K562 (cell line): ENCODE measurements at regions not wholly inside any gene's neighbourhood (a gene's known extent, or its start where the extent isn't known, plus 50 kb on each side); places are given as distances from the start of the nearest gene placed in this dataset.

Source experiments
- ATAC-seq: fragments of 200-7000 bp; cut with Tn5 transposase; 3 replicates; pipeline ENCODE4 v1.9.1; 2020; ENCODE audit warnings: moderate library complexity
- BruUV-seq: library from RNA; stranded (reverse); fragments of 400-500 nt; replicated peaks from 2 replicates; lab custom pipeline; 2021; lab: Mats Ljungman, UMichigan
- CTCF ChIA-PET: fragments of 300-600 bp; formaldehyde crosslinking; extraction: SDS; loops from one replicate; lab custom pipeline; 2021; ENCODE audit warnings: low intra/inter-chr PET ratio; lab: Yijun Ruan, JAX
- POLR2A ChIA-PET: fragments of 300-600, 350-650 bp; sonication (Branson Sonifier 250); formaldehyde crosslinking; extraction: SDS; loops from one replicate; lab custom pipeline; 2021; ENCODE audit warnings: antibody characterized with exemption, inconsistent platforms; lab: Yijun Ruan, JAX
- DNase-seq, 4 experiments: peaks; one replicate each; pipeline versions ENCODE4 v3.0.0 to v3.0.0-alpha.2; 2011 to 2018; ENCODE audit warnings: low spot score in 3 of 4, mixed read lengths in 3 of 4; ENCODE audit errors: extremely low read depth in 1 of 4
- FAIRE-seq: peaks from 2 replicates; lab custom pipeline; 2011; peaks lifted over from hg19 to GRCh38; lab: Jason Lieb, UNC
- H2AFZ ChIP-seq: 2 replicates; pipeline ENCODE4 v1.6.0; 2011; ENCODE audit warnings: low read depth, low read length, control low read depth, inconsistent platforms
- H3K27ac ChIP-seq: fragments of 200-600 bp; 3 replicates; pipeline ENCODE4 v1.8.0; 2011; ENCODE audit warnings: low read depth, mild to moderate bottlenecking, control low read depth, inconsistent platforms, low read length, moderate library complexity, mixed read lengths; ENCODE audit errors: extremely low read depth
- H3K27me3 ChIP-seq, 2 experiments: fragments of 300-600 bp in 1 of 2; 2 replicates in 1 of 2; 3 replicates in 1 of 2; pipeline versions ENCODE4 v1.6.0 to v1.8.0; 2011; ENCODE audit warnings: inconsistent platforms in 2 of 2, low read length in 2 of 2, mild to moderate bottlenecking in 1 of 2, mixed read lengths in 1 of 2, moderate library complexity in 1 of 2; ENCODE audit not compliant: control insufficient read depth in 2 of 2, insufficient read depth in 2 of 2
- H3K36me3 ChIP-seq: fragments of 300-600 bp; 3 replicates; pipeline ENCODE4 v1.8.0; 2011; ENCODE audit warnings: mild to moderate bottlenecking, low read length, inconsistent platforms; ENCODE audit not compliant: control insufficient read depth, insufficient read depth
- H3K4me1 ChIP-seq, 2 experiments: fragments of 200-600 bp in 1 of 2; replicated peaks in 1 of 2; 2 replicates in 1 of 2; 3 replicates in 1 of 2; pipeline versions ENCODE4 v1.5.1 to v1.8.0; 2011; ENCODE audit warnings: inconsistent platforms in 2 of 2, low read length in 2 of 2, mild to moderate bottlenecking in 1 of 2, mixed read lengths in 1 of 2, moderate library complexity in 1 of 2; ENCODE audit not compliant: control insufficient read depth in 2 of 2, insufficient read depth in 2 of 2
- H3K4me2 ChIP-seq: 2 replicates; pipeline ENCODE4 v1.6.1; 2011; ENCODE audit warnings: low read length, control low read depth, inconsistent platforms, mixed read lengths; ENCODE audit not compliant: insufficient read depth
- H3K4me3 ChIP-seq: fragments of 200-600 bp; sonication (generic), shearing (Covaris generic); 2 replicates; pipeline ENCODE4 v1.5.1; 2016; ENCODE audit warnings: control low read depth, inconsistent platforms
- H3K79me2 ChIP-seq: fragments of 200-600 bp; 3 replicates; pipeline ENCODE4 v1.8.0; 2011; ENCODE audit warnings: low read length, inconsistent platforms; ENCODE audit not compliant: control insufficient read depth, insufficient read depth
- H3K9ac ChIP-seq, 2 experiments: 2 replicates each; pipeline versions ENCODE4 v1.6.0 to v1.6.1; 2011; ENCODE audit warnings: low read depth in 2 of 2, low read length in 2 of 2, control low read depth in 1 of 2, inconsistent platforms in 1 of 2, mild to moderate bottlenecking in 1 of 2, mixed read lengths in 1 of 2; ENCODE audit not compliant: insufficient read depth in 1 of 2
- H3K9me1 ChIP-seq: one replicate; pipeline ENCODE4 v1.6.0; 2011; ENCODE audit warnings: inconsistent platforms, mild to moderate bottlenecking, low read length, moderate library complexity; ENCODE audit not compliant: control insufficient read depth, insufficient read depth
- H3K9me3 ChIP-seq: replicated peaks from 2 replicates; pipeline ENCODE4 v1.5.1; 2011; ENCODE audit warnings: low read depth, low read length, inconsistent platforms; ENCODE audit not compliant: control insufficient read depth, insufficient read depth
- H4K20me1 ChIP-seq: replicated peaks from 2 replicates; pipeline ENCODE4 v1.6.1; 2011; ENCODE audit warnings: low read length, inconsistent platforms, mixed read lengths; ENCODE audit not compliant: control insufficient read depth, insufficient read depth
- BRD9 ChIP-seq: fragments of 450-650 bp; IDR thresholded peaks from 2 replicates; pipeline ENCODE4 v1.6.1; 2018; ENCODE audit warnings: low read depth; ENCODE audit not compliant: partially characterized antibody
- FUS ChIP-seq: fragments of 200-400 bp; formaldehyde crosslinking; optimal IDR thresholded peaks from 2 replicates; pipeline ENCODE3; 2017; ENCODE audit warnings: low read depth, low read length
- HMG20A ChIP-seq: fragments of 450-650 bp; formaldehyde crosslinking; conservative IDR thresholded peaks from 2 replicates; pipeline ENCODE4 v1.4.0; 2020; ENCODE audit warnings: mild to moderate bottlenecking, mixed read lengths
- MEF2D ChIP-seq: conservative IDR thresholded peaks from 2 replicates; pipeline ENCODE4 v1.6.1; 2016; ENCODE audit warnings: low read depth, missing genetic modification characterization, missing compliant biosample characterization
- NCOA1 ChIP-seq: fragments of 450-650 bp; IDR thresholded peaks from 2 replicates; pipeline ENCODE4 v1.6.1; 2016; ENCODE audit warnings: low read depth
- NR1H2 ChIP-seq: sonication (generic); formaldehyde crosslinking; IDR thresholded peaks from 2 replicates; pipeline ENCODE4 v1.4.0; 2020; ENCODE audit warnings: mild to moderate bottlenecking, missing genetic modification reagents
- NR2F6 ChIP-seq: fragments of 450-650 bp; formaldehyde crosslinking; IDR thresholded peaks from 2 replicates; pipeline ENCODE4 v1.4.0; 2020; ENCODE audit warnings: mild to moderate bottlenecking
- STAT5B ChIP-seq: fragments of 250-450 bp; sonication (Bioruptor Pico); IDR thresholded peaks from 2 replicates; pipeline ENCODE4 v1.8.0; 2021; ENCODE audit warnings: mild to moderate bottlenecking, inconsistent platforms
- ZBTB7A ChIP-seq: IDR thresholded peaks from 2 replicates; pipeline ENCODE4 v1.6.1; 2011; ENCODE audit warnings: low read depth, mild to moderate bottlenecking, low read length, moderate library complexity, borderline replicate concordance; ENCODE audit not compliant: control insufficient read depth
- ZNF778 ChIP-seq: fragments of 450-650 bp; formaldehyde crosslinking; IDR thresholded peaks from 2 replicates; pipeline ENCODE4 v1.4.0; 2020; ENCODE audit warnings: mild to moderate bottlenecking, moderate library complexity
- whole genome bisulfite sequencing: fragments of 100-300 bp; shearing (Covaris generic); methylation state at CpG from one replicate; pipeline ENCODE4 v1.1.6; 2016; ENCODE audit warnings: low coverage, mixed read lengths; ENCODE audit not compliant: insufficient coverage; ENCODE audit errors: missing lambda C conversion rate; 5-methylcytosine and 5-hydroxymethylcytosine counted together
- in situ Hi-C: fragments of 300-500 bp; cut with MboI; formaldehyde crosslinking; loops from 4 replicates; pipeline ENCODE4 v1.15.0; 2018; ENCODE audit warnings: inconsistent platforms, mixed read lengths
- intact Hi-C: fragments of 100-400 bp; cut with micrococcal nuclease; formaldehyde crosslinking; loops from 2 replicates; pipeline ENCODE4 v1.14.2; 2022
- TF ChIP-seq, protein P1 (sequence below): sonication (generic); formaldehyde crosslinking; IDR thresholded peaks from 2 replicates; pipeline ENCODE4 v1.8.0; 2022; ENCODE audit warnings: missing genetic modification reagents, mild to moderate bottlenecking, borderline replicate concordance
- TF ChIP-seq, protein P2 (sequence below): fragments of 450-650 bp; IDR thresholded peaks from 2 replicates; pipeline ENCODE4 v1.6.1; 2016; ENCODE audit warnings: borderline replicate concordance

DNA sequence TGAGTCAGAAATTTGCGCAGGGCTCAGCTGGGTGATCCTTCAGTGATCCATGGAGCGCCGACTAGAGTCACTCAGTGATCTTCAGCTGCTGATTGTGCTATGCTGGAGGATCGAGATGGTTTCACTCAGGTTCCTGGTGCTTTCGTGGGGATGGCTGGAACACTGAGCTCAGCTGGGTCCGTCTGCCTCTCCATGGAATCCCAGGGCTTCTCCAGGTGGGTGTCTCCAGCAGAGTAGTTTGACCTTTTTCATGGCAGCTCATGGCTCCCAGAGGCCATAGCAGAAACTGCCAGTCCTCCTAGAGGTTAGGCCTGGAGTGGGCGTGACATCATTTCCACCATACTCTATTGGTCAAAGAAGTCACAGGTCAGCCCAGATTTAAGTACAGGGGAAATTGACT, 88.8 kb upstream of the SIRPA start (continued):
- TF ChIP-seq NR1H2 (no peak), NR2F6 (no peak), BRD9 (no peak), FUS (no peak), ZNF778 (CRISPR knock-in tag) (no peak), ZBTB7A (no peak)
- TF ChIP-seq, protein P1, sequence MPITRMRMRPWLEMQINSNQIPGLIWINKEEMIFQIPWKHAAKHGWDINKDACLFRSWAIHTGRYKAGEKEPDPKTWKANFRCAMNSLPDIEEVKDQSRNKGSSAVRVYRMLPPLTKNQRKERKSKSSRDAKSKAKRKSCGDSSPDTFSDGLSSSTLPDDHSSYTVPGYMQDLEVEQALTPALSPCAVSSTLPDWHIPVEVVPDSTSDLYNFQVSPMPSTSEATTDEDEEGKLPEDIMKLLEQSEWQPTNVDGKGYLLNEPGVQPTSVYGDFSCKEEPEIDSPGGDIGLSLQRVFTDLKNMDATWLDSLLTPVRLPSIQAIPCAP (CRISPR knock-in tag) = no peak
- TF ChIP-seq, protein P2, sequence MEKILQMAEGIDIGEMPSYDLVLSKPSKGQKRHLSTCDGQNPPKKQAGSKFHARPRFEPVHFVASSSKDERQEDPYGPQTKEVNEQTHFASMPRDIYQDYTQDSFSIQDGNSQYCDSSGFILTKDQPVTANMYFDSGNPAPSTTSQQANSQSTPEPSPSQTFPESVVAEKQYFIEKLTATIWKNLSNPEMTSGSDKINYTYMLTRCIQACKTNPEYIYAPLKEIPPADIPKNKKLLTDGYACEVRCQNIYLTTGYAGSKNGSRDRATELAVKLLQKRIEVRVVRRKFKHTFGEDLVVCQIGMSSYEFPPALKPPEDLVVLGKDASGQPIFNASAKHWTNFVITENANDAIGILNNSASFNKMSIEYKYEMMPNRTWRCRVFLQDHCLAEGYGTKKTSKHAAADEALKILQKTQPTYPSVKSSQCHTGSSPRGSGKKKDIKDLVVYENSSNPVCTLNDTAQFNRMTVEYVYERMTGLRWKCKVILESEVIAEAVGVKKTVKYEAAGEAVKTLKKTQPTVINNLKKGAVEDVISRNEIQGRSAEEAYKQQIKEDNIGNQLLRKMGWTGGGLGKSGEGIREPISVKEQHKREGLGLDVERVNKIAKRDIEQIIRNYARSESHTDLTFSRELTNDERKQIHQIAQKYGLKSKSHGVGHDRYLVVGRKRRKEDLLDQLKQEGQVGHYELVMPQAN = no peak

- peaks cover 0 to 5% of the 10 kb centered on the region in 2 experiments; a peak in 2 of 5 replicates for H3K4me1 ChIP-seq
- no peak overlapping the region for H3K4me2 ChIP-seq
- no peaks in the 10 kb centered on the region for H3K9me3 ChIP-seq
- ATAC-seq (no peak), DNase-seq (no peak), FAIRE-seq (no peak)
- no peaks in the 10 kb centered on the region for H3K79me2 ChIP-seq
- in situ Hi-C loops = no loop called here
- H3K9me1 ChIP-seq = no peaks in the 10 kb centered on the region
- H3K36me3 ChIP-seq = no peaks in the 10 kb centered on the region
- peaks cover 4 to 30% of the 10 kb centered on the region in 2 experiments; a peak in 3 of 5 replicates for H3K27me3 ChIP-seq
- WGBS = 0% methylated on average over 4 of the region's 4 CpGs
- CTCF ChIA-PET = no interaction called here
- BruUV-seq = no TSS peak
- no peak overlapping the region for H3K27ac ChIP-seq
- TF ChIP-seq MEF2D (tag) = no peak
- TF ChIP-seq STAT5B (CRISPR knock-in tag) = no peak
- TF ChIP-seq NCOA1 = no peak
- no peak for TF ChIP-seq HMG20A (CRISPR knock-in tag)
- intact Hi-C loops = no loop called here
- no peaks in the 10 kb centered on the region for H4K20me1 ChIP-seq
- POLR2A ChIA-PET = no interaction called here
- H3K4me3 ChIP-seq = no peak overlapping the region
- H3K9ac ChIP-seq = no peak overlapping the region
- no peak overlapping the region for H2AFZ ChIP-seq
Observed at GRCh38 chr20:1805816-1806215, 89.4 kb upstream of the SIRPA start.
